ENCODE measurements at regions not wholly inside any gene's neighbourhood (a gene's known extent, or its start where the extent isn't known, plus 50 kb on each side); places are given as distances from the start of the nearest gene placed in this dataset.

DNA sequence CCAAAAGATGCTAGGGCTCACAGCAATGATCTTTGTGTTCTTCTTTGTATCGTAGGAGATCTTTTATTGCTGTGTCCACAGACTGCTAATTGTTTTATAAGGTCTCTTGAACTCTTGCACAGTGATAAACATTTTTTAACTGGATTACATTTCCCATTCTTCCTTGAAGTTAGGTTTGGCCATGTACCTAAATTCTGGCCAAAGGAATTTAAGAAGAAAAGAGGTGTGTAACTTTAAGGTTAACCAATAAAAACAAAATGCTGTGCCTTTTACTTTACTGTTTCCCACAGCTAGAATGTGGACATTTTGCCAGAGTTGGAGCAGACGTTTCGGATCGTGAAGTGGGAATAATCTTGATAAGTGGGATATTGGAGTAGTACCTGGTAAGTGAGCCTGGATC is 82.6 kb upstream of the GPC6 start:
- H3K9me3 Mint-ChIP-seq = no peaks in the 10 kb centered on the region
- peaks cover 4% of the 10 kb centered on the region for H3K27me3 Mint-ChIP-seq (ENCODE audit: low read depth, poor library complexity)
- H3K4me3 Mint-ChIP-seq = no peak overlapping the region
- H3K36me3 Mint-ChIP-seq (ENCODE audit: low read depth) = no peaks in the 10 kb centered on the region
- no peak for DNase-seq
- H3K4me1 Mint-ChIP-seq = peaks cover 1% of the 10 kb centered on the region
- TF ChIP-seq CTCF (IDR thresholded peaks at IDR 0.05) = no peak
- H3K27ac Mint-ChIP-seq = no peak overlapping the region

- no peak overlapping the region for H3K27ac Mint-ChIP-seq
- TF ChIP-seq CTCF (IDR thresholded peaks at IDR 0.05) = no peak
- H3K36me3 Mint-ChIP-seq (ENCODE audit: low read depth) = no peaks in the 10 kb centered on the region
- peaks cover 4% of the 10 kb centered on the region for H3K27me3 Mint-ChIP-seq (ENCODE audit: low read depth, poor library complexity)
- no peak overlapping the region for H3K4me3 Mint-ChIP-seq
- no peaks in the 10 kb centered on the region for H3K9me3 Mint-ChIP-seq
- H3K4me1 Mint-ChIP-seq = peaks cover 13% of the 10 kb centered on the region
- DNase-seq = no peak
Measured at GRCh38 chr13:93145199-93145598, 81.4 kb upstream of the GPC6 start.

GRCh38 chr13:93146584-93147297 is 79.9 kb upstream of the GPC6 start:
- Mint-ChIP-seq H3K9me3 (no peaks in the 10 kb centered on the region), H3K27ac (peak overlapping the region; percentile 47), H3K4me3 (no peak overlapping the region), H3K27me3 (ENCODE audit: low read depth, poor library complexity) (peaks cover 4% of the 10 kb centered on the region), H3K4me1 (peaks cover 14% of the 10 kb centered on the region), H3K36me3 (ENCODE audit: low read depth) (no peaks in the 10 kb centered on the region)
- DNase-seq = no peak
- TF ChIP-seq CTCF (IDR thresholded peaks at IDR 0.05) = no peak

DNA sequence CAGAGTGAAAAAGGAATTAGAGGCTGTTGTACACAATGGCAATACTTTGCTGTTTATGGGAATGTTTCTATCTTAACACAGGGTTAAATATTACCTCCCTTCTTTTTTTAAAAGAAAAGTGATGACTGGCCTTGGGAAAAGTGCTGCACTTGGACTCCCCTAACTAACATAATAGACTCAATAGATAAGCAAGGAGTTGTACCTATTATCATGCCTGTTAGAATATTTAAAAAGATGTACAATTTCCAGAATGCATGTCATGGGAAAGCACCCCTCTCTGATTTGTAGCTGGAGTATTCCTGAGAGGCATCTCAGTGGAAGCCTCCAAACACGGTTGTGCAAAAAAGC is 79.3 kb upstream of the GPC6 start:
- no peak for TF ChIP-seq CTCF (IDR thresholded peaks at IDR 0.05)
- no peaks in the 10 kb centered on the region for H3K9me3 Mint-ChIP-seq
- no peak overlapping the region for H3K27ac Mint-ChIP-seq
- H3K4me1 Mint-ChIP-seq = peaks cover 14% of the 10 kb centered on the region
- DNase-seq = no peak
- no peaks in the 10 kb centered on the region for H3K36me3 Mint-ChIP-seq (ENCODE audit: low read depth)
- H3K27me3 Mint-ChIP-seq (ENCODE audit: low read depth, poor library complexity) = peaks cover 4% of the 10 kb centered on the region
- no peak overlapping the region for H3K4me3 Mint-ChIP-seq

DNA sequence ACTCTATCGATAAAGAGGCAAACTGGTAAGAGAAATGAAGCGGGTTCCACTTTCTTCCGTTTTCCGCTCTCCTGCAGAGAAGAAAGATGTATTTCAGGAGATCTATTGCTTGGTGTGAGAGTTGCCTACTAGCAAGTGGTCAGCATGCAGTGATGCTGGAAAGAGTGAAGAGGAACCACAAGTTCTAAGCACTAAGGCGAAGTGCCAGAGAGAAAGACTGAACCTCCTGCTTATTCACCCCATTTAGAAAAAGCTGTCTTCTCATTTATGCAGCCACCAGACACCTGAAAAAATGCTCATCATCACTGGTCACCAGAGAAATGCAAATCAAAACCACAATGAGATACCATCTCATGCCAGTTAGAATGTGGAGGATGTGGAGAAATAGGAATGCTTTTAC is 78.7 kb upstream of the GPC6 start:
- Mint-ChIP-seq H3K4me3 (no peak overlapping the region), H3K27ac (no peak overlapping the region), H3K9me3 (no peaks in the 10 kb centered on the region), H3K27me3 (ENCODE audit: low read depth, poor library complexity) (no peaks in the 10 kb centered on the region), H3K4me1 (peaks cover 14% of the 10 kb centered on the region), H3K36me3 (ENCODE audit: low read depth) (no peaks in the 10 kb centered on the region)
- TF ChIP-seq CTCF (IDR thresholded peaks at IDR 0.05) = no peak
- DNase-seq = no peak

- H3K4me1 Mint-ChIP-seq = peaks cover 14% of the 10 kb centered on the region
- DNase-seq = no peak
- H3K27me3 Mint-ChIP-seq (ENCODE audit: low read depth, poor library complexity) = no peaks in the 10 kb centered on the region
- no peaks in the 10 kb centered on the region for H3K9me3 Mint-ChIP-seq
- no peak overlapping the region for H3K4me3 Mint-ChIP-seq
- TF ChIP-seq CTCF (IDR thresholded peaks at IDR 0.05) = no peak
- H3K36me3 Mint-ChIP-seq (ENCODE audit: low read depth) = no peaks in the 10 kb centered on the region
- H3K27ac Mint-ChIP-seq = no peak overlapping the region
Measured at GRCh38 chr13:93151277-93151676, 75.3 kb upstream of the GPC6 start.

Measured in nephron progenitor cell (in vitro differentiated cells).